ENCODE measurements at regions not wholly inside any gene's neighbourhood (a gene's known extent, or its start where the extent isn't known, plus 50 kb on each side); places are given as distances from the start of the nearest gene placed in this dataset.

DNA sequence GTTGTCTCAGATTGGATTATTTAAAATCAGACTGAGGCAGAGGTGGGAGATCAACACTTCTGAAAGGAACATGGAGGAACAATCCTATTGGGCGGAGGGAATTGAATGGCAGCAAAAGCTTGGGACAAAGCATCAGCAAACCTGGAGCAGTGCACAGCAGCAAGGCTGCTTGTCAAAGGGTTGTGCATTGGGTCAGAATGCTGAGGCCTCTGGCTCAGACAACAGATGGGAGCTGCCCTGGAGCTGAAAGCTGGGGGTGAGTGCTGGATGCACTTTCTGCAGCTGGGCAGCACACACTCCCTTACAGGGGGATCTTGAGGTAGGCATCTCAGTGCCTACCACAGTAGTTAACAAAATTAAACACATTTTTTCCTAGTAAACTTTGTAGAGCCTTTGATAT lies 634.4 kb upstream of the MMS22L start:
- no peak for TF ChIP-seq CTCF (IDR thresholded peaks at IDR 0.05; ENCODE audit: low read depth, low read length)
- no peak overlapping the region for H3K4me3 ChIP-seq (replicated peaks in 1 of 2; ENCODE audit: low read depth in 2 of 2, low read length in 2 of 2)
- DNase-seq (ENCODE audit: low read depth in 2 of 2) = no peak

DNA sequence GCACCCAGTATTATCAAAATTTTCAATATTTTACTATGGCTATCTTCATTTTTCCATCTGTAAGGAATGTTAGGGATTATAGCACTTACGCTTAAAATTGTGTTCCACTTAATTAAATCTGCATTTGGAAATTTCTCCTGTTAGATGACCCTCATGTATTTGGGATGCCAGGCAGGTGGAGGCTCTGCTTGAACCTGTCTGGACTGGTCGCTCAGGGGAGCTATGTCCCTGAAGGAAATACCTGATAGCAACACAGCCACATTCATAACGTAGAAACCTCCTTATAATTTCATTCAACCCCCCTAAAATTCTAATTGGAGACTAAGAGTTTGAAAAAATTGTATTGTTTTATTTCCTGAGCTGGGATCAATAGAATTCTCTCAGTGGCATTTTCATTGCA lies 636.0 kb upstream of the MMS22L start:
- TF ChIP-seq CTCF (IDR thresholded peaks at IDR 0.05; ENCODE audit: low read depth, low read length) = no peak
- no peak for DNase-seq (ENCODE audit: low read depth in 2 of 2)

GRCh38 chr6:97919631-97920030 lies 636.6 kb upstream of the MMS22L start:
- no peak for TF ChIP-seq CTCF (IDR thresholded peaks at IDR 0.05; ENCODE audit: low read depth, low read length)
- DNase-seq (ENCODE audit: low read depth in 2 of 2) = peak in 1 of 2 donors; percentile 1
- no peak overlapping the region for H3K4me3 ChIP-seq (replicated peaks in 1 of 2; ENCODE audit: low read depth in 2 of 2, low read length in 2 of 2)

More for the DNA sequence above, 636.0 kb upstream of the MMS22L start:
- H3K4me3 ChIP-seq (replicated peaks in 1 of 2; ENCODE audit: low read depth in 2 of 2, low read length in 2 of 2) = no peak overlapping the region

- no peak for TF ChIP-seq CTCF (IDR thresholded peaks at IDR 0.05; ENCODE audit: low read depth, low read length)
- H3K4me3 ChIP-seq (replicated peaks in 1 of 2; ENCODE audit: low read depth in 2 of 2, low read length in 2 of 2) = no peak overlapping the region
- DNase-seq (ENCODE audit: low read depth in 2 of 2) = no peak
Measured at GRCh38 chr6:97923249-97923648, 640.2 kb upstream of the MMS22L start.

DNA sequence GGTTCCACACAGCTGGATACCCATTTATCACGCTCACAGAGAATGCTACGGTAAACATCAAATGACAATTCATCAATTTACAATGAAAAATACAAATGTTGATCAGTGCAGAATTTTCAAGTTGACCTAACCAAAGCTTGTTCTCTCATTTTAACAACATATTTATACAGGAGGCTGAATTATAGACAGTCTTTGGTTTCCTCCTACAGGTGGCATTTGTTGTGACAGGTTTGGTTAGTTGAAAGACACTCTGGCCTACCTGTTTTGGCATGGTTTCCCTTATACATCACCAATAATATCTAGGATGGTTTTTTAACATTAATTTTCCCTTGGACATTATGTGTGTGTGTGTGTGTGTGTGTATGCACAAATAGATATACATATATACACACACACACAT lies 642.5 kb upstream of the MMS22L start:
- no peak for TF ChIP-seq CTCF (IDR thresholded peaks at IDR 0.05; ENCODE audit: low read depth, low read length)
- no peak for DNase-seq (ENCODE audit: low read depth in 2 of 2)
- H3K4me3 ChIP-seq (replicated peaks in 1 of 2; ENCODE audit: low read depth in 2 of 2, low read length in 2 of 2) = no peak overlapping the region

GRCh38 chr6:97939440-97940168 lies 656.6 kb upstream of the MMS22L start:
- DNase-seq (ENCODE audit: low read depth in 2 of 2) = no peak
- TF ChIP-seq CTCF (IDR thresholded peaks at IDR 0.05; ENCODE audit: low read depth, low read length) = no peak
- no peak overlapping the region for H3K4me3 ChIP-seq (replicated peaks in 1 of 2; ENCODE audit: low read depth in 2 of 2, low read length in 2 of 2)

DNA sequence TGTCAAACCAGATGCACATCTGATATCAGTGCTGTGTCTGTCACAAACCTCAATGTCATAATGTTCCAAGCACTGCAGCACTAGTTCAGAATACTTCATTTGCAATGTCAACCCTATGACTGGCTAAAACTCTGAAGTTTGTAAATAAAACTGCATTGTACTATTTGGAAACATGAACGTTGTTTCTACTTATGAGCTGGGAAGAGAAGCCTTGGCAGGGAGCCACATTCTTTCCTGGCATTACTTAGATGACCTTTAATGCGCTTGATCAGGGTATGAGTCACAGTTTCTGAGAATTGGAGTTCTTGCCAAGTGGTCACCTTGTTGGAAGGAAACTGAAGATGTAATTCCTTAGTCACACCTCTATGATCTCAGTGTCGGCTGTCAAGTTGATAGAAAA lies 664.8 kb upstream of the MMS22L start:
- peak; percentile 25 to 73 for DNase-seq (ENCODE audit: low read depth in 2 of 2)
- no peak for TF ChIP-seq CTCF (IDR thresholded peaks at IDR 0.05; ENCODE audit: low read depth, low read length)

More for the DNA sequence above, 664.8 kb upstream of the MMS22L start:
- H3K4me3 ChIP-seq (replicated peaks in 1 of 2; ENCODE audit: low read depth in 2 of 2, low read length in 2 of 2) = no peak overlapping the region
